ENCODE measurements at regions not wholly inside any gene's neighbourhood (a gene's known extent, or its start where the extent isn't known, plus 50 kb on each side); places are given as distances from the start of the nearest gene placed in this dataset.

- no peak for DNase-seq (ENCODE audit: low spot score)
- TF ChIP-seq CTCF (IDR thresholded peaks at IDR 0.05; ENCODE audit: extremely low read depth, missing control alignments): no peak
Observed at GRCh38 chr2:36031471-36031870, 324.1 kb upstream of the CRIM1 start.

- no peak for TF ChIP-seq CTCF (IDR thresholded peaks at IDR 0.05; ENCODE audit: extremely low read depth, missing control alignments)
- no peak for DNase-seq (ENCODE audit: low spot score)
Observed at GRCh38 chr2:36027616-36028015, 328.0 kb upstream of the CRIM1 start.

GRCh38 chr2:36013064-36013463 is 342.5 kb upstream of the CRIM1 start:
- TF ChIP-seq CTCF (IDR thresholded peaks at IDR 0.05; ENCODE audit: extremely low read depth, missing control alignments): no peak
- no peak for DNase-seq (ENCODE audit: low spot score)

GRCh38 chr2:36006444-36006843 is 349.1 kb upstream of the CRIM1 start:
- TF ChIP-seq CTCF (IDR thresholded peaks at IDR 0.05; ENCODE audit: extremely low read depth, missing control alignments): no peak
- DNase-seq (ENCODE audit: low spot score): no peak

GRCh38 chr2:36002941-36003340 is 352.6 kb upstream of the CRIM1 start:
- TF ChIP-seq CTCF (IDR thresholded peaks at IDR 0.05; ENCODE audit: extremely low read depth, missing control alignments): no peak
- DNase-seq (ENCODE audit: low spot score): no peak

GRCh38 chr2:35997488-35997887 is 358.1 kb upstream of the CRIM1 start:
- no peak for DNase-seq (ENCODE audit: low spot score)
- TF ChIP-seq CTCF (IDR thresholded peaks at IDR 0.05; ENCODE audit: extremely low read depth, missing control alignments): no peak

- no peak for TF ChIP-seq CTCF (IDR thresholded peaks at IDR 0.05; ENCODE audit: extremely low read depth, missing control alignments)
- no peak for DNase-seq (ENCODE audit: low spot score)
Observed at GRCh38 chr2:35989503-35989902, 366.1 kb upstream of the CRIM1 start.
